GM18520 (cell line): ENCODE measurements at regions not wholly inside any gene's neighbourhood (a gene's known extent, or its start where the extent isn't known, plus 50 kb on each side); places are given as distances from the start of the nearest gene placed in this dataset.

Source experiments
- ATAC-seq: cut with Tn5 transposase; IDR thresholded peaks from one replicate; pipeline ENCODE4 v1.9.1; 2021; ENCODE audit not compliant: unreplicated experiment

DNA sequence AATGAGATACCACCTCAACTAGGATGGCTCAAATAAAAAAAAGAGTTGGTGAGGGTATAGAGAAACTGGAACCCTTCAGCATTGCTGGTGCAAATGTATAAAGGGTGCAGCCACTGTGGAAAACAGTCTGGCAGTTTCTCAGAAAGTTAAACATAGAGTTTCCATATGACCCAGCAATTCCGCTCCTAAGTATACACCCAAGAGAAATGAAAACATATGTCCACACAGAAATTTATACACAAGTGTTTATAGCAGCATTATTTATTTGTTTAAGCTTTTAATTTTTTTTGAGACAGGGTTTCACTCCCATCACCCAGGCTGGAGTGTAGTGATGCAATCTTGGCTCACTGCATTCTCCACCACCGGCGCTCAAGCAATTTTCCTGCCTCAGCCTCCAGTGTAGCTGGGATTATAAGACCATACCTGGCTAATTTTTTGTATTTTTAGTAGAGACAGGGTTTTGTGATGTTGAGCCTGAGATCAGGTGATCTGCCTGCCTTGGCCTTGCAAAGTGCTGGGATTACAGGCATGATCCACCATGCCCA, 118.2 kb upstream of the KIF5B start:
- no peak for ATAC-seq

DNA sequence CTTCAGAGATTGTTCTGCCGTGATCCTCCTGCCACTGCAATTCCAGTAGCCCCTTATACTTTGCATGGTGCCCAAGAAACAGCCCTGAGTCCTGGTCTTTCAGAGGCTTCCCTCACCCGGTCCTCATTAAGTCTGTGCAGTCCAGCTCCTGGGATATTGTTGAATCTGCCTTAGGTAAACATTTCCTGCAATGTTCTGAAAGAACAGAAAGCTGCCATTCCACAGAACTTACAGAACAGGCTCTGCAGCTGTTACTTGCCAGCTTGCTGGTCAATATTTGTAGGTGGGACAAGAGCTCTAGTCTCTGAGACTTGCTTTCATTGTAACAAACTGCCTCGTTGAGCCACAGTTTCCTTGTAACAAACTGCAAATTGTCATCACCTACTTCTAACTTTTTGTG, 115.0 kb upstream of the KIF5B start:
- ATAC-seq = no peak

DNA sequence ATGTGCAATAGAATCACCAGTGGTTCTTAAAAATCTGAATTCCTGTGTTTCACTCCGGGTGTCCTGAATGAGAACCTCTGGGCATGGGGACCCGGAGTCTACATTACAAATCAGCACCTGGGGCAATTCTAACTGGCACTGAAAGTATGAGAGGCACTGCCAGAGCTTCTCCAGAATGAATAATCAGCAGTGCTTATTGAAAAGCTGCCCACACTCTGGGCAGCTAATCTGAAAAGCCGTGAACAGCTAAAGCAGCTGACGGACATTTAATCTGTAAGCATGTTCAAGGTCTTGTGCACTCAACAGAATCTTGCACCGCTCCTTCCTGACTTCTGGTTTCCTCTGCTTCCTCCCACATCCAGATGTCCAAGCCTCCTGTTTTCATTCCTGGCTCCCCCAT, 113.3 kb upstream of the KIF5B start:
- no peak for ATAC-seq

DNA sequence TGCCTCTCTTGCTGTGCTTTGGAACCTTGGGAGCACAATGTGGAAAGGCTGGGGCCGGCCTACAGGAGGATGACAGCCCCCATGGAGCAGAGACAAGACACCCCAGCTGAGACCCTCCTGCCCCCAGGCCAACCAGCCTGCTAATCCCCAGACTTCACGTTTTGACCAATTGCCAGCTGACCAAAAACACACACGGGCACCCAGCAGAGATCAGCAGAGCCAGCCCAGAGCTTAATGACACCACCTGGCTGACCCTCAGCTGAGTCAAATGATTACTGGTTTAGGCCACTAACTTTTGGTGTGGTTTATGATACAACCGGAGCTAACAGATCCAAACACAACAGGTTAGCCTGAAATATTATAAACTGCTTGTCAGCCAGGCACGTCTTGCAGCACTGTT, 111.2 kb upstream of the KIF5B start:
- no peak for ATAC-seq

DNA sequence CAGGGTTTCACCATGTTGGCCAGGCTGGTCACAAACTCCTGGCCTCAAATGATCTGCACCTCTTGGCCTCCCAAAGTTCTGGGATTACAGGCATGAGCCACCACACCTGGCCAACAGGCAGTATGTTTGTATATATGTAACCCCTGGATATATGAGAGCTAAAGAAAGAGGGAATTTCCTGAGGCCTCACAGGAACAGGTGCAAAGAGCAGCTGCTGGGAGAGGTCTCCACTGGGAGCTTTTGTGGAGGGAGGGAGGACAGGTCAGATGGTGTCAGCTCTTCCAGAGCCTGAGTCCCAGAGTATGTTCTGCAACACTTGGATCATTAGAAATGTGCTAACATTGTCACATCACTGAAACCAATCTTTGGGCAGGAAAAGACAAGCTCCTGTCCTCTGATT, 110.1 kb upstream of the KIF5B start:
- ATAC-seq = no peak

DNA sequence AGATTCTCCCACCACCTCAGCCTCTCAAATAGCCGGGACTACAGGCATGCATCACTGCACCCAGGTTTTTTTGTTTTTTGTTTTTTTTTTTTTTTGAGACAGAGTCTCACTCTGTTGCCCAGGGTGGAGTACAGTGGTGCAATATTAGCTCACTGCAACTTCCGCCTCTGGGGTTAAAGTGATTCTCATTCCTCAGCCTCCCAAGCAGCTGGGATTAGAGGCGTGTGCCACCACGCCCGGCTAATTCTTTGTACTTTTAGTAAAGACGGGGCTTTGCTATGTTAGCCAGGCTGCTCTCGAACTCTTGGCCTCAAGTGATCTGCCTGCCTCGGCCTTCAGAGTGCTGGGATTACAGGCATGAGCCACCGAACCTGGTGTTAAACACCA, 107.5 kb upstream of the KIF5B start:
- no peak for ATAC-seq

DNA sequence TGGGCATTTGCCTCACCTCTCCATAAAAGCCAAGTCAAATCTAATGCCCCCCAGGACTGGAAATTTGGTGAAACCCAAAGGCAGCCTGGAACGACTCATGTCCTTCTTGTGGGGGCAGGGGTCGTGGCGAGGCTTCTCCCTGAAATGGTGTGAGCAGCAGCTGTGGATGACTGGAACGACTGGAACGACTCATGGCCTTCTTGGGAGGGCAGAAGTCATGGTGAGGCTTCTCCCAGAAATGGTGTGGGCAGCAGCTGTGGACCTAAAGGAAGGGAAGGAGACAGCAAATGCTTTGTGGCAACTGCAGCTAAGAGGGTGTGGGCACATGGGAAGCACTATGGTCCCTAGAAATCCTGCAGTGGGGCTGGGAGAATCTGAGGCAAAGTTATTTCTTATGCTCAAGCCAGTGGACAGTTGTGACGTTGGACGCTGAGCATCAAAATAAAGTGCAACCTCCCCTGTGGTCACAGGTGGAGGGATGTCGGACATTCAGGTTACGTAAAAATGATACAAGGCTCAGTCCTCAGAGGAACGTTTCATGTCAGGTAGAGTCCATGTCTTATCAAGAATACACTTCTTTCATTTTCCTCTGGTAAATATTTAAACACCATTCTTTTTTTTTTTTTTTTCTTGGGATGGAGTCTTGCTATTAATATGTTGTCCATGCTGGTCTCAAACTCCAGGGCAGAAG, 107.0 kb upstream of the KIF5B start:
- ATAC-seq = no peak

DNA sequence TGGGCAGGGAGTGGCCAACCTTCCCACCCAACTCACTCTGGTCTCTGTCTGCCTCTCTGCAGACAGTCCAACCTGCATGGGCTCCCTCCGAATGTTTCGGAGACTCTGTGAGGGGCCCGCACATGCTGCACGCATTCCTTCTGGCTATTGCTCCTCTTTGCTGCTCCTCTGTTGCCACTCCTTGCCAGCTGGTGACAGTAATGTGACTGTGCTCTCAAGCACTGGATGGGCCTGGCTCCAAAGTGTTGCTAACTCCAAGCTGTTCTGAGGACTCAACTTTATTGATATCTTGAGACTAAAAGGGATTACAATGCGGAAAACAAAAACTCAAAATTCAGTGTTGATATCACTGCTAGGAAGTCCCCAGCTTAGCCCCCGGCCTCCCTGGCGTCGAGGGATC, 105.4 kb upstream of the KIF5B start:
- ATAC-seq = no peak

DNA sequence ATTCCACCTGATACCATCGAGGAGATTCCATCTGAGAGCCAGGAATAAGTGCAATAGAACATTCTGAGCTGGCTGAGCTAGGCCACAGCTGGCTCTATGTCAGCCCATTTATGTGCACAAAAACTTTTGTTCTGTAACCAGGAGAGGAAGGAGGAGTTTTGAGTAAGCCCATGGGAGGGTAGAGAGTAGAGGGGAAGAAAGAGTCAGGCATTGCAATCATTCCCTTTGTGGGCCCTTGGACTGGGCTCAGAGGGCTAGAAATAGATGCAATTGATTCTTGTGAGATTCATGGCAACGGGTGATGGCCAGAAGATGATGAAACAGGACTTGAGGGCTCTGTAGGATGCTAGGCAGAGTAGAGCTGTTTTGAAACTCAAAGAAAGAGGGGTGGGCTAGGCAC, 104.6 kb upstream of the KIF5B start:
- ATAC-seq = no peak

DNA sequence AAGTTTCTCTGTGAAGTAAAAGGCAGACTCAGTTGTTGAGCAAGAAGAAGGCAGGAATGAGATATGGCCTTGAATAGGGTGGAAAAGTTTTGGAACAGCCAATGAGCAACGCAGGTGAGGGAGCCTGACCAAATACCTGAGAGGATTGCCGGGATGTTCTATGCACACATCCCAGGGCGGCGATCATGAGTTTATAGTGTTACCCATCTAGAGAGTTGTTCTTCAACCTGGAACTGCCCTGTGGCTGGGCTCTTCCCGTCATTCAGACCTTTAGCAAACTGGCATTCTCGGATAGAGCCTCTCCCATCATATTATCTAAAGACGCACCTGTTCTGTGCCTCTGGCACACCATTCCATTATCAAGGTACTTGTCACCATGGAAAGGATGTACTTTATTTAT, 103.0 kb upstream of the KIF5B start:
- ATAC-seq = no peak

DNA sequence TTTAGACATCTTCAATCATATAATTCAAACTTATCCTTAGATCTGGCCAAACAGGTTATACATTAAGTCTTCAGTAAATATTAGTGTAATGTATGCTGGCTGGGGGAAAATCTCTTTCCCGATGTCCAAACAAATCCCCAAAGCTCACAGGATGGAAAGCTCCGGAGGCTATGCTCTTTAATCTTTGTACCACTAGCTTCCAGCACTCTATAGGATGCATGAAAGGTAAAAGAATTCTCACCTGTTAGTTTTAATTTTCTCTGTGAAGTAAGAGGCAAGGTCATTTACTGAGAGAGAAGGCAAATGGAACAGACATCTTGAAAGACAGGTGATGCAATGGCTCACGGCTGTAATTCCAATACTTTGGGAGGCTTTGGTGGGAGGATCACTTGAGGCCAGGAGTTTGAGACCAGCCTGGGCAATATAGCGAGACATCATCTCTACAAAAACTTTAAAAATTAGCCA, 99.8 kb upstream of the KIF5B start:
- ATAC-seq = no peak

DNA sequence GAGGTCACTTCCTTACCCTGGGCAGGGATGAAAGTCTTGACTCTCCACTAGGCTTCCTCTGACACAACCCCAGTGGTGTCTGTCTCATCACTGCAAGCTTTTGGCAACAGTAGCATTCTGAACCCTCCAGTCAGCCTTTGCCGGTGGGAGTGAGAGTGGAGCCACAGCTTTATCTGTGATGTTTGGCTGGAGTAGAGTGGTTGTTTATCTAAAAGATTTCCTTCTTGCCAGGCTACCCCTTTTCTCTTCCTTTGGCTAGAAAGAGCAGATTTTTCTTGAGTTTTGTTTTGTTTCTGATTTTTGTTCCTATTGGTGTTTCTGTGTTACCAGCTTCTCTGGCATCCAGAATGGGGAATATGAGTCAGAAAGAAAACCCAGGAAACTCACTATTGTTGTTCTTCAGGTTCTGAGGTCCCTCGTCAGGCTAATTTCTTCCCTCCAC, 98.9 kb upstream of the KIF5B start:
- ATAC-seq = no peak

DNA sequence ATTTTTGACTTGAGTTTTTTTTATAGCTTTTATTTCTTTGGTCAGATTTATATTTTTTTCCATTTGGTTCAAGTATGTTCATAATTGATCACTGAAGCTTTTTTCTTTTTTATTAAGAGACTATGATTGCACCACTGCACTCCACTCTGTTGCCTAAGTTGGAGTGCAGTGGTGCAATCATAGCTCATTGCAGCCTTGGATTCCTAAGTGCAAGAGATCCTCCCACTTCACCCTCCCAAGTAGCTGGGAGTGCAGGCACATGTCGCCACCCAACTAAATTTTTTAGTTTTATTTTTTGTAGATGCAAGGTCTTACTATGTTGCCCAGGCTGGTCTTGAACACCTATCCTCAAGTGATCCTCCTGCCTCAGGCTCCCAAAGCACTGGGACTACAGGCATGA, 97.7 kb upstream of the KIF5B start:
- no peak for ATAC-seq

DNA sequence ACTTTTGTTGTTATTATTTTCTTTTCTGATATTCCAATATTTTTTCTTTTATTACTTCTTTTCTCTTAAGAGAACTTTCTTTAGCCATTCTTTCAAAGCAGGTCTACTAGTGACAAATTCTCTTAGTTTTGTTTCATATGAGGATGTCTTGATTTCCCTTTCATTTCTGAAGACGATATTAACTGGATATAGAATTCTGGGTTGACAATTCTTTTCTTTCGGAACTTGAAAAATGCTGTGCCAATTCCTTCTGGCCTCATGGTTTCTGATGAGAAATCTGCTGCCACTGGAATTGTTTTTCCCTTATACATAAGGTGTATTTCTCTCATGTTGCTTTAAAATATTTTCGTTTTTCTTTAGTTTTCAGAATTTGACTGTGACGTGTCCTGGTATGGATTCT, 97.0 kb upstream of the KIF5B start:
- no peak for ATAC-seq

DNA sequence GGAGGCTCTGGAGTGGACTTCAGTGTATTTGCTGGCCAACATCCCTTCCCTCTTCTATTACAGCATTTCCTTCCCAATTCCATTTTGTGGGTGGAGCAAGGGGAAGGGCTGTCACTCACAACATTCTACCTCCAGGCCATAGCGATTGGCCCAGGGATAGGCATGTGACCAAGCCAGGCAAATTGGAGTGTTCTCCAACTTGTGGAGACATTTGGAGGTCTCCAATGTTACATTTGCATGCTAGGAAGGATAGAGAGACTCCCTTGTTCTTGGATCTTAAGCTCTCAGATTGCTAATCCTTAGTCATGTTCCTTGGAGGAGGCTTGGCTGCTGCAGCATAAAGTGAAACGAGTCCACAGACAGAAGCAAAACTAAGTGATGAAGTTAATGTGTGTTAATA, 95.6 kb upstream of the KIF5B start:
- ATAC-seq = no peak

DNA sequence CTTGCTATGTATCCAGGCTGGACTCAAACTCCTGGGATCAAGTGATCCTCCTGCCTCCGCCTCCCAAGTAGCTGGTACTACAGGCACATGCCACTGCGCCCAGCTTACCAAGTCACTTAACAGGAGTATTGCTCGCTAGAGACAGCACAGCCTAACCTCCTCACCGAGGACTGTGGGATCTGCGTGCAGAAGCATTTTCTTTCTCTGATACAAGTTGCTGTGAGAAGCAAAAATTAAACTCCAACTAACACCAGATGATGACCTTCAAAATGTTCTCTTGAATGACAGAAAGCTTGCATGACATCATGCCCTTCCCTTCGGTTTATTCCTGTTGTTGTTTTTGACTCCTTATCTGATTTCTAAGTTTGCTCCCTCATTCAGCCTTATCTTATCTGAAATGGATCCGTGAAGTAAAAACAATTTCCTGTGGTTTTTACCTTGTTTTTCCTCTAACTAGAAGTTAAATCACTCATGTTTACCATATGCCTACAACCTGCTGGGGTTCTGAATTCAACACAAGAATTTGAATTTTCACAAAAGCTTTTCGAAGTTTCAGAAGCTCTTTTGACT, 94.4 kb upstream of the KIF5B start:
- no peak for ATAC-seq

DNA sequence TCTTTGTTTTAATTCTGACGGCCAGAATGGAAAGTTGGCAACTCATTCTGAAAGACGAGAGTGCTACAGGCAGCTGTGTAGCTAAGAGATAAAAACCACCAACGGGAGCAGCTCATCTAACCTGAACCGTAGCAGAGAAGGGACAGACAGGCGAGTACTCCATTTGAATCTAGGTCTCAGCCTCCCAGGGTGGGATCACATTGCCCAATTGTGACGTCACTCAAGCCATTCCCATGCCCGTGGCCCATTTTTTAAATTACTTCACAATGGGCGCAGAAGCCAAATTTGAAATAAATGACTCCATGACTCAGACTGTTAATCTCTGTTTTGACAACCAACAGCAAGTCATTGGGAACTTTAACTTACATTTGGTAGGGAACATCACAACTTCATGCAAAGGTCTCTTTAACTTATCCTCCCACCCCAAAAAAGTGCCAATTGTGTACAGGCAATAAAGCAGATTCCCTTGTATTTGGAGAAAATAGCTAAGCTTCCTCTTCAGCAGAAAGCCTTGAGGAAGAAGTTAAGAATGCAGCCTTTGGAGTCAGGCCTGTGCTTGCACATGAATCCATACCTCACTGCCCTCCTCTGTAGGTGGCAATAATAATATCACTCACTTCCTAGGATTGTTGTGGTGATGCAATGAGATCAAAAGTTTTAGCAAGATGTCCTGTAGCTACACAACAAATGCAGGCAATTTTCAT, 93.2 kb upstream of the KIF5B start:
- peak; percentile 89 for ATAC-seq

DNA sequence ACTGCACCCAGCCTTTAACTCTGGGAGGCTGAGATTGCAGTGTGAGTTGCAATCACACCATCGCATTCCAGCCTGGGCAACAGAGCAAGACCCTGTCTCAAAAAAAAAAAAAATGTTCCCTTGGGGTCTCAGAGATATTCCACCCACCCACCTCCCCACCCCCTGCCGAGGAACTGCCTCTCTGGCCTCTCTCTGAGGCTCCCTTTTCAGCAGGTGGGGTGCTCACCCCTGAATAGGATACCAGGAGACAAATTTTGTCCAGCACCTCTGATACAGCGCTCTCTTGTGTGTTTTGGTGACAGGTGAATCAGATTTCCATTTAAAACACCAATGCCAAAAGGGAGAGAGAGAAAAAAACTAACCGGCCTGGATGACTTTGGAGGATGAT, 92.6 kb upstream of the KIF5B start:
- no peak for ATAC-seq

DNA sequence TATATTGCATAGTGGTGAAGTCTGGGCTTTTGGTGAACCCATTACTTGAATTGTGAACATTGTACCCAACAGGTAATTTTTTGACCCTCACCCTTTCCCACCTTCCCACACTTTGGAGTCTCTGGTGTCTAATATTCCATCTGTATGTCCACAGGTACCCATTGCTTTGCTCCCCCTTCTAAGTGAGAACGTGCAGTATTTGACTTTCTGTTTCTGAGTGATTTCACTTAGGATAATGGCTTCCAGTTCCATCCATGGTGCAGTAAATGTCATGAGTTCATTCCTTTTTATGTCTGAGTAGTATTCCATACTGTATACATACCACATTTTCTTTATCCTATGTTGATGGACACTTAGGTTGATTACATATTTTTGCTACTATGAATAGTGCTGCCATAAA, 91.5 kb upstream of the KIF5B start:
- no peak for ATAC-seq

DNA sequence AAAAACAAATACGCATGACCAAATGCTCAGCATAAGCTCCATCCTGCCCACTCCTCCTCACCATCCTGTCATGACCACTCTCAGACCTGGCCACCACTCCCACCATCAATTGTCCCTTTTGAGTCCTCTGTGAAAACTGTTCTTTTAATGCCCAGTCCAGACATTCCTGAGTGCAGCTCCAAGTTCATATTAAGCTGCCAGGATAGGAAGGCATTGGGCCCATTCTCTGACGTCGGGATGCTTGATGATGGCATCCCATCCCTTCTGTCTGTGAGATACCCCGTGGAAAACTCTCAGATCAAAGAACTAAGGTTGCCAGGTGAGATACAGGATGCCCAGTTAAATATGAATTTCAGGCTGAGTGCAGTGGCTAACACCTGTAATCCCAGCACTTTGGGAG, 89.9 kb upstream of the KIF5B start:
- ATAC-seq = no peak

DNA sequence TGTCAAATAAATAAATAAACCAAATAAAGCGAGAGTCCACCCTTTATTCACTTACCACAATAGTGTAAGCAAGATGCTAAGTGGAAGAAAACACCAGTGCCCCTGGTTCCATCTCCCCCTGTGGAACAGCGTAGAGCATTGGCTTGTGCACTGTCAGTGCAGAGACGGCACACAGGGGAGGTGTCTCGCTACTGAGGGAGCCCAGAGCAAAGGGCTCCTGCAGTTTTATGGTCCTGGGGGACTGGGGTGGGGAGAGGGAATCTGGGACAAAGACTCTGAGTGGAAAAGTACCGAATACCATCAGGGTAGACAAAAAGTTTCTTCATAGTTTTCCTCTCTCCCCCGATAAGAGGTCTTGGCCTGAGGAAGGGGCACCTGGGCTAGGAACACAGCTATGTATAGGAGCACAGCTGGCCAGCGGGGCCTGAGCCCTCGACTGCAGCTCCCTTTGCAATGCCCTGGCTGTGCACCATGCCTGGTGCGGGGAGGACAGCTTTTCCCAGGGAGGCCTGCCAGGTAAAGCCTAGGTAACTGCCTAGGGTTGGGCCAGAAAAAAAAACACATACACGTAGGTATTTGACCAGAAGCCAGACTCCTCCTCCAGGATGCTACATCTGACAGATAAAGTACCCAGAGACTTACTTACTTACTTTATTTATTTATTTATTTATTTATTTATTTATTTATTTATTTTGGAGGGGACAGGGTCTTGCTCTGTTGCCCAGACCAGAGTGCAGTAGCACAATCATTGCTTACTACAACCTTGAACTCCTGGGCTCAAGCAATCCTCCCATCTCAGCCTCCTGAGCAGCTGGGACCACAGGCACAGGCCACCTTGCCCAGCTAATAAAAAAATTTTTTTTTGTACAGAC, 88.8 kb upstream of the KIF5B start:
- no peak for ATAC-seq
